RCC 7860 (cell line): ENCODE measurements at regions not wholly inside any gene's neighbourhood (a gene's known extent, or its start where the extent isn't known, plus 50 kb on each side); places are given as distances from the start of the nearest gene placed in this dataset.
"Not testable (repeated sequence)": the region's sequence is repeated elsewhere in the genome, so short reads cannot be mapped to it uniquely, and the experiment has no call there.

ENCODE experiments used
- DNase-seq: peaks from one replicate; pipeline ENCODE4 v3.0.0-alpha.2; 2015; ENCODE audit warnings: low spot score
- FAIRE-seq: peaks from 2 replicates; lab custom pipeline; 2012; peaks lifted over from hg19 to GRCh38; lab: Jason Lieb, UNC

GRCh38 chr1:189192741-189193520, 1284.7 kb downstream of the BRINP3 start:
- FAIRE-seq (no peak), DNase-seq (no peak)

- no peak for DNase-seq
- no peak for FAIRE-seq
Observed at GRCh38 chr1:189205863-189206262, 1271.8 kb downstream of the BRINP3 start.

GRCh38 chr1:189206617-189207016, 1271.0 kb downstream of the BRINP3 start:
- DNase-seq (no peak), FAIRE-seq (no peak)

- no peak for FAIRE-seq
Observed at GRCh38 chr1:189211742-189212141, 1265.9 kb downstream of the BRINP3 start.

GRCh38 chr1:189212606-189213005, 1265.1 kb downstream of the BRINP3 start:
- FAIRE-seq (no peak), DNase-seq (no peak)

More at GRCh38 chr1:189211742-189212141, 1265.9 kb downstream of the BRINP3 start:
- no peak for DNase-seq

GRCh38 chr1:189216886-189217285, 1260.8 kb downstream of the BRINP3 start:
- DNase-seq = no peak
- FAIRE-seq = no peak

- DNase-seq (no peak), FAIRE-seq (no peak)
Observed at GRCh38 chr1:189217646-189218045, 1260.0 kb downstream of the BRINP3 start.

- no peak for DNase-seq
Observed at GRCh38 chr1:189220750-189221149, 1256.9 kb downstream of the BRINP3 start.

GRCh38 chr1:189225794-189226145, 1251.9 kb downstream of the BRINP3 start:
- not testable (repeated sequence) for DNase-seq, FAIRE-seq

More at GRCh38 chr1:189220750-189221149, 1256.9 kb downstream of the BRINP3 start:
- FAIRE-seq = no peak

- DNase-seq (no peak), FAIRE-seq (no peak)
Observed at GRCh38 chr1:189226779-189227178, 1250.9 kb downstream of the BRINP3 start.

- DNase-seq (no peak), FAIRE-seq (no peak)
Observed at GRCh38 chr1:189237008-189237407, 1240.7 kb downstream of the BRINP3 start.

- no peak for FAIRE-seq
- no peak for DNase-seq
Observed at GRCh38 chr1:189253601-189254350, 1223.9 kb downstream of the BRINP3 start.

GRCh38 chr1:189261128-189261527, 1216.5 kb downstream of the BRINP3 start:
- not testable (repeated sequence) for FAIRE-seq, DNase-seq

- FAIRE-seq (no peak), DNase-seq (no peak)
Observed at GRCh38 chr1:189269011-189269410, 1208.7 kb downstream of the BRINP3 start.

- FAIRE-seq = no peak
- no peak for DNase-seq
Observed at GRCh38 chr1:189274267-189274666, 1203.4 kb downstream of the BRINP3 start.

GRCh38 chr1:189275796-189276195, 1201.9 kb downstream of the BRINP3 start:
- DNase-seq = no peak
- no peak for FAIRE-seq

- FAIRE-seq (no peak), DNase-seq (no peak)
Observed at GRCh38 chr1:189289346-189289745, 1188.3 kb downstream of the BRINP3 start.

- no peak for DNase-seq
- FAIRE-seq = no peak
Observed at GRCh38 chr1:189301235-189301634, 1176.4 kb downstream of the BRINP3 start.

- FAIRE-seq (no peak), DNase-seq (no peak)
Observed at GRCh38 chr1:189305279-189305678, 1172.4 kb downstream of the BRINP3 start.

GRCh38 chr1:189311915-189312314, 1165.7 kb downstream of the BRINP3 start:
- FAIRE-seq = no peak
- no peak for DNase-seq

GRCh38 chr1:189312499-189312898, 1165.2 kb downstream of the BRINP3 start:
- FAIRE-seq (no peak), DNase-seq (no peak)

- no peak for FAIRE-seq
- no peak for DNase-seq
Observed at GRCh38 chr1:189313488-189313887, 1164.2 kb downstream of the BRINP3 start.
